Spleen (tissue), 7 donors: ENCODE measurements at regions not wholly inside any gene's neighbourhood (a gene's known extent, or its start where the extent isn't known, plus 50 kb on each side); places are given as distances from the start of the nearest gene placed in this dataset.

Source experiments
- CTCF ChIP-seq, 11 experiments: fragments of 200-600 bp in 7 of 11; fragments of 450-650 bp in 4 of 11; sonication (generic) in 4 of 11; IDR thresholded peaks in 8 of 11; conservative IDR thresholded peaks in 3 of 11; 1 replicate in 7 of 11; 2 replicates in 4 of 11; pipeline versions ENCODE4 v1.4.0 to v1.8.0; 2016 to 2021; ENCODE audit warnings: antibody characterized with exemption in 11 of 11, inconsistent platforms in 4 of 11, mild to moderate bottlenecking in 1 of 11
- POLR2A ChIP-seq, 3 donors: fragments of 450-650 bp; IDR thresholded peaks; one replicate each; pipeline ENCODE4 v1.5.1; 2017; ENCODE audit warnings: antibody characterized with exemption in 3 of 3, mild to moderate bottlenecking in 1 of 3
- POLR2AphosphoS5 ChIP-seq, 3 donors: sonication (generic); formaldehyde crosslinking; IDR thresholded peaks; one replicate each; pipeline ENCODE4 v1.5.1; 2017; ENCODE audit warnings: antibody characterized with exemption in 3 of 3
- donor health status: DM: no; HTN: no; CAD: no; lungs with moderate emphysema.
- donor health status: DM: no; HTN: no; CAD: no.
- donor health status: DM: no; HTN: no; CAD: no.

- TF ChIP-seq CTCF (IDR thresholded peaks at IDR 0.05 in 8 of 11, conservative IDR thresholded peaks at IDR 0.05 in 3 of 11) (no peak), POLR2A (IDR thresholded peaks at IDR 0.05) (no peak), POLR2AphosphoS5 (IDR thresholded peaks at IDR 0.05) (no peak)
Measured at GRCh38 chr4:171521726-171522125, 291.5 kb upstream of the GALNTL6 start.
